ENCODE measurements at regions not wholly inside any gene's neighbourhood (a gene's known extent, or its start where the extent isn't known, plus 50 kb on each side); places are given as distances from the start of the nearest gene placed in this dataset.

DNA sequence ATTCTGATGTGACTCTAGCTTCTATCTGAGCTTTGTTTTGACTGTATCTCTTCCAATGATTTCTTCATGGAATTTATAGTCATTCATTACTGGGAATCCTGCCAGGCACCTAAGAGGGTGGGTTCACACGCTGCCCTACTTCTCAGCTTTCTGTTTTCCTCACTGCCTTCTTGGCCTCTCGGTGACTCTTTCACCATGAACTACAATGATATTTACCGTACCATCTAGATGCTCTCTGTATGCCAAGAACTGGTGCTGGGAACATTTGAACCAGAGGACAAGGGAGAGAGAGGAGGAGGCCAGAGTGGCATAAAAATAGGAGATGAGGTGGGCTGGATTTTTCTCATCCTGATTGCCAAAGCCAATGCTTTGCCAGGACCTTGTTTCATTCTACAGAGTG, 280.0 kb upstream of the P2RY1 start:
- no peak for DNase-seq
- Histone ChIP-seq H3K27me3 (replicated peaks in 1 of 2; ENCODE audit: control insufficient read depth in 2 of 2, extremely low read depth in 1 of 2, insufficient read depth in 2 of 2, low read length in 1 of 2) (peaks cover 0 to 3% of the 10 kb centered on the region in 2 experiments), H3K4me1 (ENCODE audit: control insufficient read depth in 1 of 2, extremely low read depth in 1 of 2, insufficient read depth in 2 of 2, low read length in 2 of 2) (peaks cover 0 to 2% of the 10 kb centered on the region in 2 experiments), H3K36me3 (ENCODE audit: control insufficient read depth in 2 of 2, extremely low read depth in 1 of 2, insufficient read depth in 1 of 2, low read length in 1 of 2) (no peaks in the 10 kb centered on the region), H3K9me3 (no peaks in the 10 kb centered on the region), H3K4me3 (ENCODE audit: control insufficient read depth in 1 of 2, extremely low read depth in 1 of 2, low read length in 1 of 2) (no peak overlapping the region), H3K27ac (ENCODE audit: low read length) (no peak overlapping the region)
- CTCF ChIA-PET, result no interaction called here
- Mint-ChIP-seq H3K36me3 (no peaks in the 10 kb centered on the region), H3K4me1 (peaks cover 0 to 7% (median 5%) of the 10 kb centered on the region in 3 donors), H3K27ac (no peak overlapping the region), H3K4me3 (no peak overlapping the region), H3K27me3 (peaks cover 0 to 3% of the 10 kb centered on the region in 2 donors), H3K9me3 (no peaks in the 10 kb centered on the region)
- POLR2A ChIA-PET, result no interaction called here
- 71% methylated on average over 1 of the region's 3 CpGs for WGBS (ENCODE audit: insufficient coverage)
- ATAC-seq (replicated peaks in 1 of 4), result no peak

- Histone ChIP-seq H3K36me3 (ENCODE audit: control insufficient read depth in 2 of 2, extremely low read depth in 1 of 2, insufficient read depth in 1 of 2, low read length in 1 of 2) (no peaks in the 10 kb centered on the region), H3K4me1 (ENCODE audit: control insufficient read depth in 1 of 2, extremely low read depth in 1 of 2, insufficient read depth in 2 of 2, low read length in 2 of 2) (peaks cover 0 to 2% of the 10 kb centered on the region in 2 experiments), H3K4me3 (ENCODE audit: control insufficient read depth in 1 of 2, extremely low read depth in 1 of 2, low read length in 1 of 2) (no peak overlapping the region), H3K9me3 (no peaks in the 10 kb centered on the region), H3K27me3 (replicated peaks in 1 of 2; ENCODE audit: control insufficient read depth in 2 of 2, extremely low read depth in 1 of 2, insufficient read depth in 2 of 2, low read length in 1 of 2) (peaks cover 0 to 3% of the 10 kb centered on the region in 2 experiments), H3K27ac (ENCODE audit: low read length) (no peak overlapping the region)
- CTCF ChIA-PET, result interaction anchor here in 1 of 2 donors (0.5 kb wide), 1 partner anchor 24 kb away, joined by 3 read pairs; no protein-coding TSS in a partner anchor
- POLR2A ChIA-PET, result no interaction called here
- Mint-ChIP-seq H3K9me3 (no peaks in the 10 kb centered on the region), H3K4me3 (no peak overlapping the region), H3K27me3 (peaks cover 0 to 3% of the 10 kb centered on the region in 2 donors), H3K36me3 (no peaks in the 10 kb centered on the region), H3K27ac (no peak overlapping the region), H3K4me1 (peaks cover 0 to 7% (median 5%) of the 10 kb centered on the region in 3 donors)
- no peak for ATAC-seq (replicated peaks in 1 of 4)
- DNase-seq, result no peak
- WGBS (ENCODE audit: insufficient coverage), result 100% methylated on average over 2 of the region's 6 CpGs
These were observed 279.2 kb upstream of the P2RY1 start for GRCh38 chr3:152555666-152556291.

DNA sequence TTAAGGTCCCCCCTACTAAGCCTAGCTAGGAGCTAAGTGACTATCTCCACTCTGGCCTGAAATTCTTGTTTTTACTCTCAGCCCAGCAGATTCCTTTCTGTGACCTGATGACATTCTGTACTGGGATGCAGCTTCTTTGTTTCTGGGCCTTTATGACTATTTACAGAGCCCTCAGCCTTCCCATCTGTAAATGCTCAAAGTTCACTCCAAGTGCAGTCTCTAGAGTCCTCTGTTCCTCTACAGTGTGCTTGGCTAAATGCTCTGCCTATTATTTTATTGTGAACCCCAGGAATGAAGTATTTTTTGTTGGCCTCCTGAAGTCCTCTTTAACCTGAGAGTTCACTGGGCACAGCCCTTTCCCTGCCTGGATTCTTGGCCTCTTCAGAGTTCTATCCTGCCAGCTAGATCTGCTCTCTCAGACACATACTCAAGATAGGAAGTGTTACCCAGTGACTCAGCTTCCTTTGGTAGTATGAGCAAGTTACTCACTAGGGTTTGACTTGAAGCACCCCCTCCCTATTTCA, 278.1 kb upstream of the P2RY1 start:
- no peak overlapping the region for H3K4me3 ChIP-seq (ENCODE audit: control insufficient read depth in 1 of 2, extremely low read depth in 1 of 2, low read length in 1 of 2)
- peaks cover 0 to 2% of the 10 kb centered on the region in 2 experiments for H3K4me1 ChIP-seq (ENCODE audit: control insufficient read depth in 1 of 2, extremely low read depth in 1 of 2, insufficient read depth in 2 of 2, low read length in 2 of 2)
- no peak for DNase-seq
- peaks cover 0 to 3% of the 10 kb centered on the region in 2 experiments for H3K27me3 ChIP-seq (replicated peaks in 1 of 2; ENCODE audit: control insufficient read depth in 2 of 2, extremely low read depth in 1 of 2, insufficient read depth in 2 of 2, low read length in 1 of 2)
- CTCF ChIA-PET, result no interaction called here
- no peak overlapping the region for H3K4me3 Mint-ChIP-seq
- no peaks in the 10 kb centered on the region for H3K36me3 Mint-ChIP-seq
- no peaks in the 10 kb centered on the region for H3K9me3 ChIP-seq
- no peak overlapping the region for H3K27ac ChIP-seq (ENCODE audit: low read length)
- peaks cover 2 to 3% of the 10 kb centered on the region in 2 donors for H3K27me3 Mint-ChIP-seq
- POLR2A ChIA-PET, result no interaction called here
- H3K4me1 Mint-ChIP-seq, result peaks cover 0 to 7% (median 5%) of the 10 kb centered on the region in 3 donors
- H3K9me3 Mint-ChIP-seq, result no peaks in the 10 kb centered on the region
- H3K36me3 ChIP-seq (ENCODE audit: control insufficient read depth in 2 of 2, extremely low read depth in 1 of 2, insufficient read depth in 1 of 2, low read length in 1 of 2), result no peaks in the 10 kb centered on the region
- no peak for ATAC-seq (replicated peaks in 1 of 4)
- no peak overlapping the region for H3K27ac Mint-ChIP-seq

GRCh38 chr3:152557302-152557999, 277.5 kb upstream of the P2RY1 start:
- DNase-seq, result no peak
- Mint-ChIP-seq H3K4me1 (peaks cover 0 to 7% (median 5%) of the 10 kb centered on the region in 3 donors), H3K4me3 (no peak overlapping the region), H3K36me3 (no peaks in the 10 kb centered on the region), H3K27me3 (peaks cover 3 to 5% of the 10 kb centered on the region in 2 donors), H3K27ac (no peak overlapping the region), H3K9me3 (no peaks in the 10 kb centered on the region)
- H3K27ac ChIP-seq (ENCODE audit: low read length), result no peak overlapping the region
- CTCF ChIA-PET, result no interaction called here
- H3K9me3 ChIP-seq, result no peaks in the 10 kb centered on the region
- H3K27me3 ChIP-seq (replicated peaks in 1 of 2; ENCODE audit: control insufficient read depth in 2 of 2, extremely low read depth in 1 of 2, insufficient read depth in 2 of 2, low read length in 1 of 2), result peaks cover 0 to 3% of the 10 kb centered on the region in 2 experiments
- ATAC-seq (replicated peaks in 1 of 4), result no peak
- 0% methylated on average over 1 of the region's 2 CpGs for WGBS (ENCODE audit: insufficient coverage)
- POLR2A ChIA-PET, result no interaction called here
- H3K4me1 ChIP-seq (ENCODE audit: control insufficient read depth in 1 of 2, extremely low read depth in 1 of 2, insufficient read depth in 2 of 2, low read length in 2 of 2), result peaks cover 0 to 2% of the 10 kb centered on the region in 2 experiments
- H3K4me3 ChIP-seq (ENCODE audit: control insufficient read depth in 1 of 2, extremely low read depth in 1 of 2, low read length in 1 of 2), result no peak overlapping the region
- no peaks in the 10 kb centered on the region for H3K36me3 ChIP-seq (ENCODE audit: control insufficient read depth in 2 of 2, extremely low read depth in 1 of 2, insufficient read depth in 1 of 2, low read length in 1 of 2)

DNA sequence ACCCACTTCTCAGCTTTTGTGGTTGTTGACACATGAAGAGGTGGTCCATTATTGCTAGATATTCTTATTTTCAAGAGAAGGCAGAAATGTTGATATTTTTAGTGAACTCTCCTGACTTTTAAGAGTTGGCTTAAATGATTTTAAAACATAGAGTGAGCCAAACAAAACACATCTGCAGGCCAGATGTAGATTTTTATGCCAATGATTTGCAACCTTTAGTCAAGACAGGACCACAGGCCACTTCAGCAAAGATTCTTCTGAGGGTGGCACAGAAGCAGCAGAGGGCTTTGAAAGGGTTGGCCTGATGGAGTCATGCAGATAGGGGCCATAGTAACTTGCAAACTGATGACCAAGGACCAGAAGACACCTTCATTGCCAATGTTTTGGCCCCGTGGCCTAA, 276.5 kb upstream of the P2RY1 start:
- CTCF ChIA-PET, result no interaction called here
- H3K4me1 Mint-ChIP-seq, result peaks cover 0 to 7% (median 5%) of the 10 kb centered on the region in 3 donors
- H3K27me3 ChIP-seq (replicated peaks in 1 of 2; ENCODE audit: control insufficient read depth in 2 of 2, extremely low read depth in 1 of 2, insufficient read depth in 2 of 2, low read length in 1 of 2), result peaks cover 0 to 3% of the 10 kb centered on the region in 2 experiments
- H3K4me3 Mint-ChIP-seq, result no peak overlapping the region
- no CpG with 5 or more reads among the region's 1 CpG for WGBS (ENCODE audit: insufficient coverage)
- no peak overlapping the region for H3K4me3 ChIP-seq (ENCODE audit: control insufficient read depth in 1 of 2, extremely low read depth in 1 of 2, low read length in 1 of 2)
- H3K27ac Mint-ChIP-seq, result no peak overlapping the region
- no peaks in the 10 kb centered on the region for H3K36me3 Mint-ChIP-seq
- DNase-seq (no peak), ATAC-seq (replicated peaks in 1 of 4) (no peak)
- peaks cover 2 to 5% of the 10 kb centered on the region in 2 donors for H3K27me3 Mint-ChIP-seq
- POLR2A ChIA-PET, result no interaction called here
- no peaks in the 10 kb centered on the region for H3K36me3 ChIP-seq (ENCODE audit: control insufficient read depth in 2 of 2, extremely low read depth in 1 of 2, insufficient read depth in 1 of 2, low read length in 1 of 2)
- H3K9me3 ChIP-seq, result no peaks in the 10 kb centered on the region
- H3K27ac ChIP-seq (ENCODE audit: low read length), result no peak overlapping the region
- no peaks in the 10 kb centered on the region for H3K9me3 Mint-ChIP-seq
- peaks cover 0 to 2% of the 10 kb centered on the region in 2 experiments for H3K4me1 ChIP-seq (ENCODE audit: control insufficient read depth in 1 of 2, extremely low read depth in 1 of 2, insufficient read depth in 2 of 2, low read length in 2 of 2)

DNA sequence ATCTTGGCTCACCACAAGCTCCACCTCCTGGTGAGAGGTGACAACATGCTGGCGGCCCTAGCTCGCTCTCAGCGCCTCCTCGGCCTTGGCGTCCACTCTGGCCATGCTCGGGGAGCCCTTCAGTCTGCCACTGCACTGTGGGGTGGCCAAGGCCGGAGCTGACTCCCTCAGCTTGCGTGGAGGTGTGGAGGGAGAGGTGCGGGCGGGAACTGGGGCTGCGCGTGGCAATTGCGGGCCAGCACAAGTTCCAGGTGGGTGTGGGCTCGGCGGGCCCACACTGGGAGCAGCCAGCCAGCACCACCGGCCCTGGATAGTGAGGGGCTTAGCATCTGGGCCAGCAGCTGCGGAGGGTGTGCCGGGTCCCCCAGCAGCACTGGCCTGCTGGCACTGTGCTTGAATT, 275.7 kb upstream of the P2RY1 start:
- no peak overlapping the region for H3K27ac Mint-ChIP-seq
- CTCF ChIA-PET, result no interaction called here

More for the DNA sequence above, 275.7 kb upstream of the P2RY1 start:
- Mint-ChIP-seq H3K36me3 (no peaks in the 10 kb centered on the region), H3K27me3 (peaks cover 0 to 5% of the 10 kb centered on the region in 2 donors), H3K4me1 (peaks cover 0 to 7% (median 5%) of the 10 kb centered on the region in 3 donors), H3K9me3 (no peaks in the 10 kb centered on the region), H3K4me3 (no peak overlapping the region)
- Histone ChIP-seq H3K36me3 (ENCODE audit: control insufficient read depth in 2 of 2, extremely low read depth in 1 of 2, insufficient read depth in 1 of 2, low read length in 1 of 2) (no peaks in the 10 kb centered on the region), H3K4me1 (ENCODE audit: control insufficient read depth in 1 of 2, extremely low read depth in 1 of 2, insufficient read depth in 2 of 2, low read length in 2 of 2) (peaks cover 0 to 2% of the 10 kb centered on the region in 2 experiments), H3K4me3 (ENCODE audit: control insufficient read depth in 1 of 2, extremely low read depth in 1 of 2, low read length in 1 of 2) (no peak overlapping the region), H3K9me3 (no peaks in the 10 kb centered on the region), H3K27ac (ENCODE audit: low read length) (no peak overlapping the region), H3K27me3 (replicated peaks in 1 of 2; ENCODE audit: control insufficient read depth in 2 of 2, extremely low read depth in 1 of 2, insufficient read depth in 2 of 2, low read length in 1 of 2) (peaks cover 0 to 3% of the 10 kb centered on the region in 2 experiments)
- POLR2A ChIA-PET, result interaction anchor here in 1 of 2 donors (0.6 kb wide), 1 partner anchor 640 kb away, joined by 3 read pairs; no protein-coding TSS in a partner anchor
- 90% methylated on average over 10 of the region's 18 CpGs for WGBS (ENCODE audit: insufficient coverage)
- DNase-seq (no peak), ATAC-seq (replicated peaks in 1 of 4) (no peak)

Data from T-cell (primary cell).